ENCODE measurements at regions not wholly inside any gene's neighbourhood (a gene's known extent, or its start where the extent isn't known, plus 50 kb on each side); places are given as distances from the start of the nearest gene placed in this dataset.
A peak's percentile ranks its signal among the peaks of the same experiment; 100 is the strongest.

GRCh38 chr18:77524909-77525308 is 275.3 kb downstream of the GALR1 start:
- DNase-seq, result no peak

- no peak for DNase-seq
Observed at GRCh38 chr18:77526962-77527361, 277.3 kb downstream of the GALR1 start.

GRCh38 chr18:77528872-77529271 is 279.2 kb downstream of the GALR1 start:
- no peak for DNase-seq

GRCh38 chr18:77529492-77530176 is 280.0 kb downstream of the GALR1 start:
- DNase-seq, result no peak

DNA sequence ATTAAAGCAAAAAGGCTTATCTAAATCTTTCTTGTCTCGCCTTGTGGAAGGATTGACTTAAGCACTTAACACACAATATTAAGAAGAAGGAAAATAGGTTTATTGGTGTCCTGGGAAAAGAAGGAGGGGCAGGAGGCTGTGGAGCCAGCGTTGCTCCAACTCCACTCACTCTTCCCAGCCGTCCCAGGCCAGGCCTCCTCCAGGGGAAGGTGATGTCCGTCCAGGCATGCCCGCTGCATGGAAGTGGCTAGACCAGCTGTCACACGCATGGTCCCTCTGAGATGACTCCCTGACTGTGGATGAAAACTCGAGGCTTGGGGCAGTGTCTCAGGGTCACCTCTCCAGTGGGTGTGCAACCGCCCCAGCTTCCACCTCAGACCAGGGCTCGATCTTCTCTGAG is 281.1 kb downstream of the GALR1 start:
- DNase-seq, result no peak

GRCh38 chr18:77539860-77540259 is 290.2 kb downstream of the GALR1 start:
- DNase-seq, result no peak

- no peak for DNase-seq
Observed at GRCh38 chr18:77544792-77545191, 295.1 kb downstream of the GALR1 start.

- DNase-seq, result no peak
Observed at GRCh38 chr18:77547757-77548156, 298.1 kb downstream of the GALR1 start.

DNA sequence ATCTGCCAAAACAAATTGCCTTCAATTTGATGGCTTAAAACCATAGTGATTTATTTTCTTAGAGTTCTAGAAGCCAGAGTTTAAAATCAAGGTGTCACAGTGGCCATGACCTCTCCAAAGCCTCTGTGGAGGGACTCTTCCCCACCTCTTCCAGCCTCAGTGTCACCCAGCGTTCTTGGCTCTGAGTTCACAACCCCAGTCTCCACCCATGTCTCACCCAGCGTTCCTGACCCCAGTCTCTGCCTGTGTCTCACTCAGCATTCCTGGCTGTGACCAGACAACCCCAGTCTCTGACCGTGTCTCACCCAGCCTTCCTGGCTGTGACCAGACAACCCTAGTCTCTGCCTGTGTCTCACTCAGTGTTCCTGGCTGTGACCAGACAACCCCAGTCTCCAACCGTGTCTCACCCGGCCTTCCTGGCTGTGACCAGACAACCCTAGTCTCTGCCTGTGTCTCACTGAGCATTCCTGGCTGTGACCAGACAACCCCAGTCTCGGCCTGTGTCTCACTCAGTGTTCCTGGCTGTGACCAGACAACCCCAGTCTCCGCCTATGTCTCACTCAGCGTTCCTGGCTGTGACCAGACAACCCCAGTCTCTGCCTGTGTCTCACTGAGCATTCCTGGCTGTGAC is 299.3 kb downstream of the GALR1 start:
- DNase-seq, result no peak

DNA sequence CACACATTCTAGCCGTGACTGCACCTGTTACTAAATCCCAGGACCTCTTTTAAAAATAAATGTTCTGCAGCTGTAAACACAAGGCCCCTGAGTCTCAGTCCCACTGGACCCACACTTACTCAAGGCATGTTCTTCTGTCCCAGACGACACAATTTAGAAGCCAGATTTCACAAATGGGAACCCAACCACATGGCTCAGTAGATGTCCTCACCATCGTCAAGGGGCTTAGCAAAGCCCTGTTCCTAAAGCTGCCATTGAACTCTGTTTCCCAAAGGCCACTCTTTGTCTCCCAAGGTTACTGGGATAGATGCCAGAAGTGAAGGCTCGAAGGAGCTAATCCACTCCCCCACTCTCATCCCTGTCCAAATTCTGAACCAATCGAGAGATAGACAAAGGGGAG is 301.0 kb downstream of the GALR1 start:
- no peak for DNase-seq

DNA sequence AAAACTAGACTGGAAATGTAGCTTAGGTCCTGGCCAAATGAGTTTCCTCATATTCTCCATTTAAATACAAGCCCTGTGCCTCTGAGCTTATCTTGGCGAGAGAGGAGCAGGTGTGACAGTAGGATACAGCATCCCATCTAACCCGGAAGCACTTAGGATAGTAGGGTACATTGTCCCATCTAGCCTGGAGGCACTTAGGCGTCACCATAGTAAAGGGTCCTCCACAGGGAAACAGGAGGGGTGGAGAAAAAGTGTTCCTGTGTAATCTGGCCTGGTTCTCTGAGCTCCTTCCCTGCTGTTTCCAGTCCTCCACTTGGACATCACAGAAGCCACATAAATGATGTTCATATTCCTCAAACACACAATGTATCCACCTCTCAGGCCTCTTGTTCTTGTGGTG is 301.4 kb downstream of the GALR1 start:
- no peak for DNase-seq

GRCh38 chr18:77552945-77553344 is 303.3 kb downstream of the GALR1 start:
- DNase-seq, result no peak

DNA sequence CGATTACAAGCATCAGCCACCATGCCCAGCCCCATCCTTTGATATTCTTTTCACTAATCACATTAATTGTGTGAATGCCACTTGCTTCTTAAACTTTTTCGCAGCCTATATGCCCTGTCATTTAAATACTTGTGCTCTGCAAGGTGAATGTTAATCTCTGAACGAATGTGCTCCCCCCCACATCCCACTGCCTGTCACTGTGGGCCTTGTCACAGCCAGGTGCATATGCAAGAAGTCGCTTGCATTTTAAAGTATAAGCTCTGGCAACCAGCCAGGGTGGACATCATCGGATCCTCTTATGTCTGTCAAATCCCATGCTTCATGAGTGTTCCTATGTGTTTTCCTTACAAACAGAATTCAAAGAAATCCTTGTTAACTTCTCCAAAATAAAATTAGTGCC is 304.4 kb downstream of the GALR1 start:
- DNase-seq, result no peak

GRCh38 chr18:77557046-77557587 is 307.5 kb downstream of the GALR1 start:
- DNase-seq, result no peak

GRCh38 chr18:77559274-77559910 is 309.7 kb downstream of the GALR1 start:
- DNase-seq, result no peak

GRCh38 chr18:77560341-77560992 is 310.8 kb downstream of the GALR1 start:
- peak; percentile 23 for DNase-seq

- DNase-seq, result no peak
Observed at GRCh38 chr18:77566604-77567003, 317.0 kb downstream of the GALR1 start.

DNA sequence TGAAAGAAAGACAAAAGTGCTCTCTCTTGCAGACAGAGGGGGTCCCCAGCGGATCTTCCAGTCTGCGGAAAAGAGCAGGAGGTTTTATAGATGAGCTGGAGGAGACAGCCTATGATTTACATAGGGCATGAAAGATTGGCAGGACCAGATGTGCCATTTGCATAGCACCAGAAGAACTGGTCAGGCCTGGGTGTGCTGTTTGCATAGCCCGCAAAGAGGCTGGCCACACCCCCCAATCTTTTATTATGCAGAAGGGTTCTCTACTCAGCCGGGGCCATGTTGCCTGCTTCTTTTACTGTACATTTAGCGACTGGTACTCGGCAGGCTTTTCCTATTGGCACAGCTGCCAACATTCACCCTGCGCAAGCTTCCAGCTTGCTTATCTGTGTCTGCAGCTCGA is 317.6 kb downstream of the GALR1 start:
- no peak for DNase-seq

- no peak for DNase-seq
Observed at GRCh38 chr18:77571743-77572142, 322.1 kb downstream of the GALR1 start.

- DNase-seq, result no peak
Observed at GRCh38 chr18:77572537-77572936, 322.9 kb downstream of the GALR1 start.

GRCh38 chr18:77573571-77573970 is 323.9 kb downstream of the GALR1 start:
- no peak for DNase-seq

- DNase-seq, result no peak
Observed at GRCh38 chr18:77590943-77591515, 341.4 kb downstream of the GALR1 start.

DNA sequence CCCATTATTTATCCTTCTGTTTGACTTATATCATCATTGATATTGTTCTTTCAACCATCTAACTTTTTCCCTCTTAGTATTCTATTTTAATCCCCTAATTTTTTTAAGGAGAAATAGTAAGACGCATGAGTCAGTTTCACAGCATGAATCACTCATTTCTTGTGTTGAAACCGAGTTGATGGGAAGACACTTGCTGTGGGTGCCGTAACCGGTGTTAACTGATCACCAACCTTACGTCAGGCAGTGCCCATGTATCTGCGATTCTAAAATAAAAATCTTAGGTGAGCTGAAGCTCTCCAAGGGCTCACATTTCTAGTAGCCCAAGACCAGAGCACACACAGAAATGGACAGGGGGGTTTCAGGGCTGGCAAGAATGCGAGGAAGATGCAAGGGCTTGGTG is 348.1 kb downstream of the GALR1 start:
- DNase-seq, result no peak

Data from stimulated activated CD4-positive, alpha-beta T cell treated with anti-CD3 and anti-CD28 coated beads, Interleukin-1b, Interleukin-23, amount 100 ng/mL, for 48 hours (primary cell).